Breast epithelium (tissue), 4 donors: ENCODE measurements at regions not wholly inside any gene's neighbourhood (a gene's known extent, or its start where the extent isn't known, plus 50 kb on each side); places are given as distances from the start of the nearest gene placed in this dataset.

ENCODE experiments used
- DNase-seq, 2 donors: peaks; one replicate each; pipeline ENCODE4 v3.0.0-alpha.2; 2019; ENCODE audit warnings: low spot score in 2 of 2
- H3K27ac ChIP-seq, 2 donors: fragments of 200-600 bp; sonication (generic) in 1 of 2; one replicate each; pipeline ENCODE4 v1.5.1; 2016 to 2019; ENCODE audit warnings: mild to moderate bottlenecking in 1 of 2
- H3K27me3 ChIP-seq, 2 donors: fragments of 200-600 bp; sonication (generic) in 1 of 2; one replicate each; pipeline versions ENCODE4 v1.5.1 to v1.6.0; 2017 to 2019; ENCODE audit warnings: control low read depth in 1 of 2, mild to moderate bottlenecking in 1 of 2
- H3K36me3 ChIP-seq: fragments of 200-600 bp; one replicate; pipeline ENCODE4 v1.5.1; 2019
- H3K4me1 ChIP-seq, 2 donors: fragments of 200-600 bp; sonication (generic); one replicate each; pipeline ENCODE4 v1.5.1; 2016 to 2019; ENCODE audit warnings: control low read depth in 1 of 2
- H3K4me3 ChIP-seq, 3 donors: fragments of 200-600 bp; sonication (generic); 1 replicate in 2 of 3; 2 replicates in 1 of 3; pipeline ENCODE4 v1.5.1; 2016 to 2019; ENCODE audit warnings: mild to moderate bottlenecking in 3 of 3, moderate library complexity in 2 of 3
- H3K9me3 ChIP-seq, 2 donors: fragments of 200-600 bp; sonication (generic) in 1 of 2; one replicate each; pipeline ENCODE4 v1.5.1; 2016 to 2019; ENCODE audit warnings: control low read depth in 1 of 2
- CTCF ChIP-seq, 3 donors: fragments of 450-650 bp; IDR thresholded peaks; one replicate each; pipeline ENCODE4 v1.5.1; 2016 to 2017; ENCODE audit warnings: antibody characterized with exemption in 3 of 3, mild to moderate bottlenecking in 3 of 3, moderate library complexity in 3 of 3
- POLR2A ChIP-seq: fragments of 450-650 bp; IDR thresholded peaks from one replicate; pipeline ENCODE4 v1.6.1; 2016; ENCODE audit warnings: antibody characterized with exemption, mild to moderate bottlenecking, moderate library complexity
- POLR2AphosphoS5 ChIP-seq, 3 donors: sonication (generic); formaldehyde crosslinking; IDR thresholded peaks; one replicate each; pipeline ENCODE4 v1.6.1; 2017; ENCODE audit warnings: antibody characterized with exemption in 3 of 3
- intact Hi-C: fragments of 100-400 bp; cut with DNase I; formaldehyde crosslinking; loops from one replicate; pipeline ENCODE4 v1.15.1; 2023; ENCODE audit warnings: low total_unique reads

- no peak for TF ChIP-seq POLR2A
- no peak for TF ChIP-seq CTCF (IDR thresholded peaks at IDR 0.05)
- TF ChIP-seq POLR2AphosphoS5 (IDR thresholded peaks at IDR 0.05) = no peak
- no peaks in the 10 kb centered on the region for H3K27me3 ChIP-seq
- no peak overlapping the region for H3K27ac ChIP-seq
- DNase-seq = no peak
- intact Hi-C loops = no loop called here
- no peaks in the 10 kb centered on the region for H3K36me3 ChIP-seq
- no peaks in the 10 kb centered on the region for H3K9me3 ChIP-seq
- no peaks in the 10 kb centered on the region for H3K4me1 ChIP-seq
- H3K4me3 ChIP-seq = no peak overlapping the region
Measured at GRCh38 chr11:127678631-127679030, 678.1 kb upstream of the KIRREL3 start.

- H3K4me3 ChIP-seq = no peak overlapping the region
- TF ChIP-seq POLR2A (no peak), POLR2AphosphoS5 (IDR thresholded peaks at IDR 0.05) (no peak)
- no peaks in the 10 kb centered on the region for H3K4me1 ChIP-seq
- no peaks in the 10 kb centered on the region for H3K9me3 ChIP-seq
- no peaks in the 10 kb centered on the region for H3K27me3 ChIP-seq
- intact Hi-C loops = no loop called here
- no peak for DNase-seq
- H3K36me3 ChIP-seq = no peaks in the 10 kb centered on the region
- H3K27ac ChIP-seq = no peak overlapping the region
Measured at GRCh38 chr11:127677660-127678425, 677.3 kb upstream of the KIRREL3 start.

GRCh38 chr11:127675581-127675980, 675.0 kb upstream of the KIRREL3 start:
- Histone ChIP-seq H3K27ac (no peak overlapping the region), H3K36me3 (no peaks in the 10 kb centered on the region), H3K27me3 (no peaks in the 10 kb centered on the region), H3K4me1 (no peaks in the 10 kb centered on the region), H3K9me3 (no peaks in the 10 kb centered on the region), H3K4me3 (no peak overlapping the region)
- no peak for DNase-seq
- intact Hi-C loops = no loop called here
- TF ChIP-seq POLR2AphosphoS5 (IDR thresholded peaks at IDR 0.05) (no peak), CTCF (IDR thresholded peaks at IDR 0.05) (no peak), POLR2A (no peak)

- intact Hi-C loops = no loop called here
- DNase-seq = no peak
- no peaks in the 10 kb centered on the region for H3K9me3 ChIP-seq
- H3K36me3 ChIP-seq = no peaks in the 10 kb centered on the region
- no peaks in the 10 kb centered on the region for H3K4me1 ChIP-seq
- no peaks in the 10 kb centered on the region for H3K27me3 ChIP-seq
- TF ChIP-seq POLR2A (no peak), POLR2AphosphoS5 (IDR thresholded peaks at IDR 0.05) (no peak), CTCF (IDR thresholded peaks at IDR 0.05) (no peak)
- no peak overlapping the region for H3K4me3 ChIP-seq
- no peak overlapping the region for H3K27ac ChIP-seq
Measured at GRCh38 chr11:127674754-127675153, 674.2 kb upstream of the KIRREL3 start.

- H3K9me3 ChIP-seq = peaks cover 0 to 5% of the 10 kb centered on the region in 2 donors
- intact Hi-C loops = no loop called here
- no peak overlapping the region for H3K4me3 ChIP-seq
- H3K4me1 ChIP-seq = no peaks in the 10 kb centered on the region
- no peak overlapping the region for H3K27ac ChIP-seq
- no peaks in the 10 kb centered on the region for H3K36me3 ChIP-seq
- H3K27me3 ChIP-seq = no peaks in the 10 kb centered on the region
- TF ChIP-seq POLR2A = no peak
- no peak for TF ChIP-seq CTCF (IDR thresholded peaks at IDR 0.05)
- no peak for TF ChIP-seq POLR2AphosphoS5 (IDR thresholded peaks at IDR 0.05)
- no peak for DNase-seq
Measured at GRCh38 chr11:127670374-127671119, 670.0 kb upstream of the KIRREL3 start.
